ENCODE measurements at regions not wholly inside any gene's neighbourhood (a gene's known extent, or its start where the extent isn't known, plus 50 kb on each side); places are given as distances from the start of the nearest gene placed in this dataset.

GRCh38 chr12:28135801-28136439 lies 54.3 kb upstream of the CCDC91 start:
- no peaks in the 10 kb centered on the region for H3K9me3 ChIP-seq
- TF ChIP-seq ZBTB33 (IDR thresholded peaks at IDR 0.05; ENCODE audit: borderline replicate concordance, low read depth) (no peak), FOSL2 (IDR thresholded peaks at IDR 0.05; ENCODE audit: borderline replicate concordance, low read depth) (no peak), TAF1 (IDR thresholded peaks at IDR 0.05; ENCODE audit: borderline replicate concordance, low read depth, low read length) (no peak)
- no peak for DNase-seq
- CTCF ChIA-PET = interaction anchor here (1.2 kb wide), 1 partner anchor 11 kb away, joined by 3 read pairs; no protein-coding TSS in a partner anchor
- no peaks in the 10 kb centered on the region for H3K36me3 ChIP-seq (replicated peaks in 1 of 2; ENCODE audit: control insufficient read depth in 1 of 2, insufficient read depth in 2 of 2, low read length in 1 of 2)
- H3K27me3 ChIP-seq (ENCODE audit: insufficient read depth) = no peaks in the 10 kb centered on the region
- H3K9me2 ChIP-seq = no peaks in the 10 kb centered on the region
- no peak overlapping the region for H3K9ac ChIP-seq
- H2AFZ ChIP-seq (ENCODE audit: low read depth) = no peak overlapping the region
- peaks cover 0 to 7% of the 10 kb centered on the region in 2 experiments; a peak in 1 of 4 replicates for H3K4me1 ChIP-seq (ENCODE audit: control insufficient read depth in 1 of 2, insufficient read depth in 2 of 2, low read depth in 1 of 2, low read length in 1 of 2)
- H3K4me3 ChIP-seq (ENCODE audit: low read depth in 2 of 2, low read length in 1 of 2) = no peak overlapping the region
- no peak overlapping the region for H3K27ac ChIP-seq (ENCODE audit: low read depth in 2 of 2, low read length in 1 of 2)
- no peaks in the 10 kb centered on the region for H3K79me2 ChIP-seq (ENCODE audit: insufficient read depth)
- H3K4me2 ChIP-seq = no peak overlapping the region
- H3F3A ChIP-seq (replicated peaks; ENCODE audit: insufficient read depth) = peaks cover 5% of the 10 kb centered on the region
- H4K20me1 ChIP-seq (ENCODE audit: insufficient read depth) = no peaks in the 10 kb centered on the region
- 61% methylated on average over 2 of the region's 2 CpGs for WGBS (ENCODE audit: low lambda C conversion rate)
- POLR2A ChIA-PET = no interaction called here

GRCh38 chr12:28137414-28137813 lies 52.8 kb upstream of the CCDC91 start:
- ChIA-PET CTCF (no interaction called here), POLR2A (no interaction called here)
- Histone ChIP-seq H4K20me1 (ENCODE audit: insufficient read depth) (no peaks in the 10 kb centered on the region), H3K9me3 (no peaks in the 10 kb centered on the region), H3K4me3 (ENCODE audit: low read depth in 2 of 2, low read length in 1 of 2) (no peak overlapping the region), H2AFZ (ENCODE audit: low read depth) (no peak overlapping the region), H3K9me2 (no peaks in the 10 kb centered on the region), H3K4me1 (ENCODE audit: control insufficient read depth in 1 of 2, insufficient read depth in 2 of 2, low read depth in 1 of 2, low read length in 1 of 2) (no peaks in the 10 kb centered on the region), H3K27ac (ENCODE audit: low read depth in 2 of 2, low read length in 1 of 2) (no peak overlapping the region), H3K4me2 (no peak overlapping the region), H3K27me3 (ENCODE audit: insufficient read depth) (no peaks in the 10 kb centered on the region), H3K9ac (no peak overlapping the region), H3K79me2 (ENCODE audit: insufficient read depth) (no peaks in the 10 kb centered on the region), H3K36me3 (replicated peaks in 1 of 2; ENCODE audit: control insufficient read depth in 1 of 2, insufficient read depth in 2 of 2, low read length in 1 of 2) (no peaks in the 10 kb centered on the region), H3F3A (replicated peaks; ENCODE audit: insufficient read depth) (no peaks in the 10 kb centered on the region)
- no peak for TF ChIP-seq NFIC (IDR thresholded peaks at IDR 0.05; ENCODE audit: borderline replicate concordance)
- TF ChIP-seq SIN3A (IDR thresholded peaks at IDR 0.05; ENCODE audit: borderline replicate concordance, low read depth, low read length) = no peak
- TF ChIP-seq POLR2AphosphoS5 (IDR thresholded peaks at IDR 0.05; ENCODE audit: low read depth, low read length) = no peak
- no peak for TF ChIP-seq FOSL2 (IDR thresholded peaks at IDR 0.05; ENCODE audit: borderline replicate concordance, low read depth)
- no peak for TF ChIP-seq CHD2 (IDR thresholded peaks at IDR 0.05; ENCODE audit: low read length, partially characterized antibody)
- no peak for TF ChIP-seq CTCF (IDR thresholded peaks at IDR 0.05)
- no peak for TF ChIP-seq GATA2 (CRISPR knock-in tag; IDR thresholded peaks at IDR 0.05)
- TF ChIP-seq EP300 (IDR thresholded peaks at IDR 0.05; ENCODE audit: borderline replicate concordance in 1 of 2, low read depth in 1 of 2, low read length in 1 of 2) = no peak
- no peak for TF ChIP-seq RAD21 (IDR thresholded peaks at IDR 0.05; ENCODE audit: low read length)
- no peak for TF ChIP-seq FOXM1 (IDR thresholded peaks at IDR 0.05; ENCODE audit: low read depth)
- no peak for TF ChIP-seq GABPA (IDR thresholded peaks at IDR 0.05; ENCODE audit: low read depth)
- TF ChIP-seq ELF1 (IDR thresholded peaks at IDR 0.05) = no peak
- no peak for TF ChIP-seq ZBTB33 (IDR thresholded peaks at IDR 0.05; ENCODE audit: borderline replicate concordance, low read depth)
- no peak for TF ChIP-seq USF1 (IDR thresholded peaks at IDR 0.05; ENCODE audit: borderline replicate concordance, low read depth)
- no peak for TF ChIP-seq RXRA (IDR thresholded peaks at IDR 0.05; ENCODE audit: borderline replicate concordance, low read depth)
- no peak for TF ChIP-seq SMC3 (IDR thresholded peaks at IDR 0.05; ENCODE audit: low read depth, low read length)
- TF ChIP-seq USF2 (IDR thresholded peaks at IDR 0.05; ENCODE audit: borderline replicate concordance, low read depth, low read length) = no peak
- no peak for TF ChIP-seq RFX5 (IDR thresholded peaks at IDR 0.05; ENCODE audit: low read length)
- no peak for TF ChIP-seq TAF1 (IDR thresholded peaks at IDR 0.05; ENCODE audit: borderline replicate concordance, low read depth, low read length)
- DNase-seq = no peak
